ENCODE measurements at regions not wholly inside any gene's neighbourhood (a gene's known extent, or its start where the extent isn't known, plus 50 kb on each side); places are given as distances from the start of the nearest gene placed in this dataset.
"Not testable (repeated sequence)": the region's sequence is repeated elsewhere in the genome, so short reads cannot be mapped to it uniquely, and the experiment has no call there.

DNA sequence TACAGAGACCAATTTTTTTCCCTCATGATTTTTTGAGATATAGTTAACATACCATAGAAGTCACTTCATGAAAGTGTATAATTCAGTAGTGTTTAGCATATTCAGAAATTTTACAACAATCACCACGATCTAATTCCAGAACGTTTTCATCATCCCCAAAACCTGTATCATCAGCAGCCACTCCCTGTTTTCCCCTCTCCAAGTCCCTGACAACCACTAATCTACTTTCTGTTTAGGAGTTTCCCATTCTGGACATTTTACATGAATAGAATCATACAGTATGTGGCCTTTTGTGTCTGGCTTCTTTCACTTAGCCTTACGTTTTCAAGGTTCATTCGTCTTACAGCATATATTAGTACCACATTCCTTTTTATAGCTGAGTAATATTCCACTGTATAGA is 204.2 kb upstream of the PLD5 start:
- DNase-seq: no peak

DNA sequence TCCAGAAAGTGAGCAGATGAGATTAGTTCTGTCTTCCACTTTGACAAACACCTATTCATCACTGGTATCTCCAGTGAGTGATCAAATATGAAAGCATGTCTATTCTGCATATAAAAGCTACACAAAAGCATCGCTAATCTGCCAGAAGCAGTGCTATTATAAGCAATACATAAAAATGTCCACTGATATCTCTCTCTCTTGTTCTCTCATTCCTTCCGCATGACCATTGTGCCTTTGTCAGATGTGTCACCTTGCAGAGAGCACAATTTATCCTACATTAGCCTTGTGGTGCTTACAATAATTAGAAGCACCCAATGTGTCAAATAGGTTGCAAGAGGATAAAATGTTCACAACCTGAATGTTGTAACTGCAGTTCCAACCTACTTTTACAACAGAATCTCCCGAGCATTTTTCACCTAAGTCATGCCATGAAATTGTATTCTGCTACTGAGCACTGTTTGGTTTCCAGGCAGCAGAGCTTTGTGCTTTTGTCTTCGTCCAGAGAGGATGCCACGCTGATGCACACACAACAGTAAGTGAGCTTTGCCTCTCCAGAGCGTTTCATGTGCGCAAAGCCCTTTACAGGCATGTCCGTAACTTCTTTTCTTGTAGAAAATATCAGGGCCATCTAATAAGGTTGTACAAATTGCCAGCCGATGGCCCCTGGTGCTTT is 198.7 kb upstream of the PLD5 start:
- no peak for DNase-seq

DNA sequence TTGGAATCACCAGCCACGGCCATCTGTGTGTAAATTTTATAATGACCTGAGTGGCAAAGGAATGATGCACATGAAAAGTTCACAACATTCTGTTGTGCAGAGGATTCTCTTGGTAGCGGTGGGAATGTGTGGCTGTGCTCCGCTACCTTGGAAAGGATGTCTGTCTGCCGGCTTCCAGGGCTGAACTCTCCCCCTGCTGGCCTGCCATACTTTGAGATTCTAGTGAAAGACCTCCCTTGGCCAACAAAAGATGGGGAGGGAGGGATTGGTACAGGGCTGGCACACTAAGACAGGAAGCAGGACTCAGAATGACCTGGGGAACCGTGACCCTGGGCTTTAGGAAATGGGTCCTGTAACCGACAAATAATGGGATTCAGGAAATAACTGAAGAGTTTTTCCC is 194.5 kb upstream of the PLD5 start:
- no peak for DNase-seq

- no peak for DNase-seq
Observed at GRCh38 chr1:242712248-242712647, 187.8 kb upstream of the PLD5 start.

GRCh38 chr1:242710847-242711246 is 186.3 kb upstream of the PLD5 start:
- DNase-seq: no peak

- DNase-seq: no peak
Observed at GRCh38 chr1:242710286-242710685, 185.8 kb upstream of the PLD5 start.

- DNase-seq: no peak
Observed at GRCh38 chr1:242703467-242703866, 179.0 kb upstream of the PLD5 start.

DNA sequence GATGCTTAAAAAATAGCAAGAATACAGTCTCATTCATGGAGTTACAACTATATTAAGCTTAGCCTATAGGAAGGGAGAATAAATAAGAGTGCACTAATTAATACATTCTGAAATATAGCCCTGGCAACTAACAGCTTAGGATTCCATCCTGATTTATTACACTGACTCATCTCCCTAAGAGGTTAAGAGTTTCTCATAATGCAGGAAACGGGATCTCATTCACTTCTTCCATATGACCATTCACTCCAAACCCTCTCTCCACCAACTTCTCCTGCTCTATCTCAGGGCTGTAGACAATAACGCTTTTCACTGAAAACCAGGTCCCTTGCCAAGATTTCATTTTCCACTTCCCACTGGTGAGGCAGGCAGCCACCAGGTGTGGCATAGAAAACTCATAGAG is 168.5 kb upstream of the PLD5 start:
- DNase-seq: no peak

- DNase-seq: no peak
Observed at GRCh38 chr1:242691610-242691945, 167.1 kb upstream of the PLD5 start.

DNA sequence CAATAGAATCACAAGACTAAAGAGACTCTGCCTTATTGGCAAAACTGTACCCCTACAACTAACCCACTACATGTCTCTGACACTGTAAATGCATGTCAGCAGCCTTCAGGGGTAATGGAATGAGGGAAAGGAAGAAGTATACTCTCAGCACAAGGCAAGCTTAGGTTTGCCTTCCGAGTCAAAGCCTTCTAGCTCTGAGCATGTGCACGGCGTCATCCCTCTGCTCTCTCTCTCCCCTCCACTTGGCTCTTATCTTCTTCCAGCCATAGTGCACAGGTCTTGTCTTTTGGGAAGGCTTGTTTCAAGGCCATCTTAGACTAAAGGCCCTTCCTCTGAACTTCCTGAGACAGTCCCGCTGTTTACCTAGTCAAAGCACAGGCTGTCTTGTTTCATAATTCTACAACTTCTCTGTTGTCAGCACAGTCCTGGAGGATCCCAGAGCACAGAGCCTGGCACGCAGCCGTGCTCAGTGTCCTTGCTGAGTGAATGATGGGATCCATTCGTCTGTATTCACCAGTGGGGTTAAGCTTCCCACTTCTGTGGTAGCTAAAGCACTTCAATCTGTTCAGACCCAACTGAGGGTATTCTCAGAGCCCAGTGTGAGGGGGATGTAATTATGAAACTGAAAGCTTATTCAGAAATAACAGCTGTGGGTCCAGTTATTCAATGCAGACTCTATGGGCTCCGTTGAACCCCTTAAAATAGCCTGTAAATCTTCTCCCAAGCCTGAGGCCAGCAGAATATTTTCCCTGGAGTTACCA is 166.5 kb upstream of the PLD5 start:
- DNase-seq: no peak

DNA sequence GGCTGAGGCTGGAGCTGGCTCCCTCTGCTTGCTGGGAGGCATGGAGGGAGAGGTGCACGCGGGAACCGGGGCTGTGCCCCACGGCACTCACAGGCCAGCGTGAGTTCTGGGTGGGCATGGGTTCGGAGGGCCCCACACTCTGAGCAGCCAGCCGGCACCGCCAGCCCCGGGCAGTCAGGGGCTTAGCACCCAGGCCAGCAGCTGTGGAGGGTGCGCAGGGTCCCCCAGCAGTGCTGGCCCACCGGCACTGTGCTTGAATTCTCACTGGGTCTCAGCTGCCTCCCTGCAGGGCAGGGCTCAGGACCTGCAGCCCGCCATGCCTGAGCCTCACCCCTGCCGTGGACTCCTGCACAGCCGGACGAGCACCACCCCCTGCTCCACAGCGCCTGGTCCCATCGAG is 164.9 kb upstream of the PLD5 start:
- no peak for DNase-seq

DNA sequence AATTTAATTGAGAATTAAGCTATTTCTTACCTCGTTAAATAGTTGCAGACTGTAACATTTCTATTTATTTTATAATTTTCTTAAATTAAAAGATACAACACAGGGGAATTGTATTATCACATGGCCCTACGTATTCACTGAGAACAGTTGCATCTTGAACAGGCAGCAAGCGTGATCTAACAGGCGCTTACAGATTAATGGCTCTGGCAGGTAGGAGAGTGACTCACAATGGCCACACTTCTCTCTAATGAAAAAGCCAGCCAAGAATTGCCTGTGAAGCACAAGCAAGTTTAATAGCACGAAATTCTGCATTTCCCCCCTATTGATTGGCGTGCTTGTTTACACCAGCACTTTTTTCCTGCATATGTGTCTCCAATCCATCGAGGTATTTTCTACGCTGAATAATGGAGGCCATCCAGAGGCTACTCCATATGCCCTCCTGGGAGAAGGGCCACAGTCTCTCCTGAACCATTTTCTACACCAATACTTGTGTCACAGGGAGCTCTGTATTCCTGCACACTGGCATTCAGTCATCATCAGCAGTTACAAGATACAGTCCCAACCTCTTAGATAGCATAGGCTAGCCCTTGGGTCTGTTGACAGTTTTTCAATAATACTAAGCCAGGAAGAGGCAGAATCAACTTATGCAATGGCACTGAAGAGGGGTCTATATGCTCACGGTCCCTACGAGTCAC is 150.6 kb upstream of the PLD5 start:
- DNase-seq: no peak

- no peak for DNase-seq
Observed at GRCh38 chr1:242673652-242674051, 149.2 kb upstream of the PLD5 start.

DNA sequence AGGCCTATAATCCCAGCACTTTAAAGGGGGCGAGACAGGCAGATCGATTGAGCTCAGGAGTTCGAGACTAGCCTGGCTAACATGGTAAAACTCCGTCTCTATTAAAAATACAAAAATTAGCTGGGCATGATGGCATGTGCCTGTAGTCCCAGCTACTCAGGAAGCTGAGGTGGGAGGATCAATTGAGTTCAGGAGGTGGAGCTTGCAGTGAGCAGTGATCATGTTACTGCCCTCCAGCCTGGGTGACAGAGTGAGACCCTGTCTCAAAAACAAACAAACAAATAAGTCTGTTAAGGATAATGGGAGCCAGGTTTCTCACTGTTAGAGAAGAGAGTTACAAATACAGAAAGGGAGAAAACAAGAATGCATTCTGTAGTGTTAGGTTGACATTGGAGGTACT is 148.7 kb upstream of the PLD5 start:
- DNase-seq: not testable (repeated sequence)

DNA sequence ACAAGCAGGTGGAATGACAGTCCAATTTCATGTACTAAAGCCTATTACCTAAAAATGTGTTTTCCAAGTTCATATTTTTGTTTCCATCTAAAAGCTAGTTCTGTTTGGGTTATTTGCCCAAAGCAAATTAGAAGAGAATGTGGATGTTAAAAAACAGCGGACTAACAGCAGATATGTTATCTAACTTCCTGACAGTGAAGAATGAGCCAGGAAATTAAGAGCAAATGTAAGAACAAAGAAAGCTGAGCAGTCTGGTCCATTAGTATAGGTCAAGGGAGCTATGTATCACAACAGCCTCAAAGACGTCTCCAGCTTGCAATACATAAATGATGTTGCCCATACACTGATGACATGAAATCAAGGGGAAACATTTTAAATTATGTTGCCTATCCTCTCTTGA is 145.5 kb upstream of the PLD5 start:
- no peak for DNase-seq

DNA sequence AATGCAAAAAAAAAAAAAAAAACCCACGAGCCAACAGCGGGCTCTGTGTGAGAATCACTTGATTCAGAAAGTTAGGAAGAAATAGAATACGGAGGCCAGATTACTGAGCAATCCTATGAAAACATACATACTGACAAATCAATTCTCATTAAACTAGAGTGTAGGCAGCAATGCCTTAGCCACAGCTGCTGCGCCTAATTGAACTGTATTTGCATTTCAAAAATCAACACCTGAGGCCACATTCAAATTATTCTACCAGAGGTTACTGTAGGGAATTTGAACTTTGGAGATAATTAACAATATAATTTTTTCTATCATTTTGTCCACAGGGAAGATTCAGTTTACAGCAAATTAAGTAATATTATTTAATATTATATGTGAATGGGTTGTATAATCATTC is 138.4 kb upstream of the PLD5 start:
- DNase-seq: no peak

DNA sequence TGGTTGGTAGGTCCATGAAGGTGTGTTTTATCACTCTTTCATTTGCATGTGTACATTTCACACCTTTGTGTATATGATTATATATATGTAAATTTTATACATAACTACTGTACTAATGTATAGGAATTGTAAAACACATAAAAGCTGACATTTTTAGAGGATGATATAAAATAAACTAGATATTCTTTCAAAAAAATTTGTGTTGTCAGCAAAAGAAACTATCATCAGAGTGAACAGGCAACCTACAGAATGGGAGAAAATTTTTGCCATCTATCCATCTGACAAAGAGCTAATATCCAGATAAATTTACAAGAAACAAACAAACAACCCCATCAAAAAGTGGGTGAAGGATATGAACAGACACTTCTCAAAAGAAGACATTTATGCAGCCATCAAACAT is 129.3 kb upstream of the PLD5 start:
- DNase-seq: not testable (repeated sequence)

DNA sequence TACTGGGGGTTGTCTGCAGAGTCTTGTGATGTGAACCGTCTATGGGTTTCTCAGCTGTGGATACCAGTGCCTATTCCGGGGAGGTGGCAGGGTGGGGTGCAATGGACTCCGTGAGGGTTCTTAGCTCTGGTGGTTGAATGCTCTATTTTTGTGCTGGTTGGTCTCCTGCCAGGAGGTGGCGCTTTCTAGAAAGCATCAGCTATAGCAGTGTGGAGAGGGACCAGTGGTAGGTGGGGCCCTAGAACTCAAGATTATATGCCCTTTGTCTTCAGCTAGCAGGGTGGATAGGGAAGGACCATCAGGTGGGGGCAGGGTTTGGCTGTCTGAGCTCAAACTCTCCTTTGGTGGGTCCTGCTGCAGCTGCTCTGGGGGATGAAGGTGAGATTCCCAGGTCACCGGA is 127.3 kb upstream of the PLD5 start:
- DNase-seq: no peak

GRCh38 chr1:242641461-242641860 is 117.0 kb upstream of the PLD5 start:
- no peak for DNase-seq

- no peak for DNase-seq
Observed at GRCh38 chr1:242639104-242639503, 114.6 kb upstream of the PLD5 start.

DNA sequence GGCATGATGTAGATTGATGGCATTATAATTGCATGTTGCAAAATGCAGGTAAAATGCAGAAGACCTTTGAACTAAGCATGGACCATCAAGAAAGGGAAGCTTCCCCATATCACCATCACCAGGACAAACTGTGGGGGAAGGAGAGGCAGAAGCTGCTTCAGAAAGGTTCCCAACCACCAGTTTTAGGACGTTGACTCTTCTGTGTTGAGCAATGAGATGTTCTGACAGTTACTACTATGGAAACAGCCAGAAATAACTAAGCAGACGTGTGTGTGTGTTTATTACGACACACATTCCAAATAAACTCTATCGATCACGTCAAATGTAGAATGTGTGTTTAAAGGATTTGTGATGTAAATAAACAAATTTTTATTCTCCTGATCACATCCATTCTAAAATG is 110.2 kb upstream of the PLD5 start:
- no peak for DNase-seq

DNA sequence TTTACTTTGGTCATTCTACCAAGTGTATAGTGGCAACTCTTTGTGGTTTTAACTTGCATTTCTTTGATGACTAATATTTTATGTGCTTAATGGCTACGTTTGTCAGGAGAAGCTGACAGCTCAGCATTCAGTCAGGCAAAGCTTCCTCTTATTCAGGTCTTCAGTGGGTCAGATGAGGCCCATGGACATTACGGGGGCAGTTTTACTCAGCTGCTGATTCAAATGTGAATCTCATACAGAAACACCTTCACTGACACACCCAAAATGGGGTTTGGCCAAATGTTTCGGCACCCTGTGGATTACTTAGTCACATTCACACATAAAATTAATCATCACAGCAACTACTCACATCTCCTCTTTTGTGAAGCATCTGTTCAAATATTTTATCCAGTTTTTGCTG is 104.9 kb upstream of the PLD5 start:
- DNase-seq: no peak

GRCh38 chr1:242623756-242624155 is 99.3 kb upstream of the PLD5 start:
- no peak for DNase-seq

GRCh38 chr1:242623119-242623518 is 98.6 kb upstream of the PLD5 start:
- DNase-seq: no peak
